ENCODE measurements at regions not wholly inside any gene's neighbourhood (a gene's known extent, or its start where the extent isn't known, plus 50 kb on each side); places are given as distances from the start of the nearest gene placed in this dataset.

DNA sequence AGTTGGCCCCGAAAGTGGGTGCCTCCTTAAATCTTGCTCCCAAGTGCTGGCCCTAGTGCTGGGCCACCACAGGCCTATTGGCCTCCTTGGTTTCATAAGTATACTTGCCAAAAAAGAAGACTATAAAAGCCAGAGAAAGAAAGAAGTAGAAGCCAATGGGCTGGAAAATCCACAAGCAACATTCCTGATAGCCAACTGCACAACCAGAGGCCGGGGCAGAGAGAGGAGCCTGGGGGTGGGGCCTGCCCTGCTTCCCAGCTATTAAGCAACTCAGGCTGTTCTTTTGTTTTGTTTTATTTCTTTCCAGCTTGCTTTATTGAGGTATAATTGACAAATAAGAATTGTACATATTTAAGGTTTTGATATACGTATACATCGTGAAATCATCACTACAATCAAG lies 177.2 kb upstream of the NTF3 start:
- Histone ChIP-seq H3K9me3 (ENCODE audit: control insufficient read depth in 4 of 4, low read length in 3 of 4) (no peaks in the 10 kb centered on the region), H3K9ac (ENCODE audit: low read depth in 1 of 2, low read length in 2 of 2) (no peak overlapping the region), H3K4me1 (ENCODE audit: control insufficient read depth in 4 of 4, insufficient read depth in 4 of 4, low read length in 3 of 4) (no peaks in the 10 kb centered on the region), H3K27me3 (ENCODE audit: control insufficient read depth in 4 of 4, insufficient read depth in 4 of 4, low read length in 3 of 4) (peaks cover 0 to 3% (median 0%) of the 10 kb centered on the region in 4 donors), H3K27ac (ENCODE audit: low read depth in 1 of 2, low read length in 2 of 2) (no peak overlapping the region), H3K4me3 (ENCODE audit: low read depth in 1 of 3, low read length in 3 of 3) (no peak overlapping the region), H3K36me3 (ENCODE audit: control insufficient read depth in 4 of 4, insufficient read depth in 3 of 4, low read depth in 1 of 4, low read length in 3 of 4) (no peaks in the 10 kb centered on the region)
- WGBS, result 73% methylated on average over 4 of the region's 4 CpGs
- no peak for TF ChIP-seq HNF4G (IDR thresholded peaks at IDR 0.05)
- TF ChIP-seq RAD21 (IDR thresholded peaks at IDR 0.05), result no peak
- no peak for TF ChIP-seq YY1 (IDR thresholded peaks at IDR 0.05)
- no peak for TF ChIP-seq HNF4A (conservative IDR thresholded peaks at IDR 0.05)
- TF ChIP-seq NR2F2 (IDR thresholded peaks at IDR 0.05), result no peak
- TF ChIP-seq CTCF (IDR thresholded peaks at IDR 0.05; ENCODE audit: low read depth, low read length, missing input control), result no peak
- TF ChIP-seq, protein P1, sequence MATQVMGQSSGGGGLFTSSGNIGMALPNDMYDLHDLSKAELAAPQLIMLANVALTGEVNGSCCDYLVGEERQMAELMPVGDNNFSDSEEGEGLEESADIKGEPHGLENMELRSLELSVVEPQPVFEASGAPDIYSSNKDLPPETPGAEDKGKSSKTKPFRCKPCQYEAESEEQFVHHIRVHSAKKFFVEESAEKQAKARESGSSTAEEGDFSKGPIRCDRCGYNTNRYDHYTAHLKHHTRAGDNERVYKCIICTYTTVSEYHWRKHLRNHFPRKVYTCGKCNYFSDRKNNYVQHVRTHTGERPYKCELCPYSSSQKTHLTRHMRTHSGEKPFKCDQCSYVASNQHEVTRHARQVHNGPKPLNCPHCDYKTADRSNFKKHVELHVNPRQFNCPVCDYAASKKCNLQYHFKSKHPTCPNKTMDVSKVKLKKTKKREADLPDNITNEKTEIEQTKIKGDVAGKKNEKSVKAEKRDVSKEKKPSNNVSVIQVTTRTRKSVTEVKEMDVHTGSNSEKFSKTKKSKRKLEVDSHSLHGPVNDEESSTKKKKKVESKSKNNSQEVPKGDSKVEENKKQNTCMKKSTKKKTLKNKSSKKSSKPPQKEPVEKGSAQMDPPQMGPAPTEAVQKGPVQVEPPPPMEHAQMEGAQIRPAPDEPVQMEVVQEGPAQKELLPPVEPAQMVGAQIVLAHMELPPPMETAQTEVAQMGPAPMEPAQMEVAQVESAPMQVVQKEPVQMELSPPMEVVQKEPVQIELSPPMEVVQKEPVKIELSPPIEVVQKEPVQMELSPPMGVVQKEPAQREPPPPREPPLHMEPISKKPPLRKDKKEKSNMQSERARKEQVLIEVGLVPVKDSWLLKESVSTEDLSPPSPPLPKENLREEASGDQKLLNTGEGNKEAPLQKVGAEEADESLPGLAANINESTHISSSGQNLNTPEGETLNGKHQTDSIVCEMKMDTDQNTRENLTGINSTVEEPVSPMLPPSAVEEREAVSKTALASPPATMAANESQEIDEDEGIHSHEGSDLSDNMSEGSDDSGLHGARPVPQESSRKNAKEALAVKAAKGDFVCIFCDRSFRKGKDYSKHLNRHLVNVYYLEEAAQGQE (IDR thresholded peaks at IDR 0.05), result no peak
- no peak for TF ChIP-seq GABPA (IDR thresholded peaks at IDR 0.05 in 1 of 2, conservative IDR thresholded peaks at IDR 0.05 in 1 of 2)
- no peak for TF ChIP-seq TAF1 (conservative IDR thresholded peaks at IDR 0.05)
- no peak for TF ChIP-seq RXRA (IDR thresholded peaks at IDR 0.05)
- TF ChIP-seq MAX (IDR thresholded peaks at IDR 0.05), result no peak
- TF ChIP-seq SP1 (IDR thresholded peaks at IDR 0.05), result no peak
- DNase-seq (ENCODE audit: low spot score), result no peak

GRCh38 chr12:5257763-5258495 lies 174.0 kb upstream of the NTF3 start:
- 77% methylated on average over 2 of the region's 2 CpGs for WGBS
- Histone ChIP-seq H3K4me3 (ENCODE audit: low read depth in 1 of 3, low read length in 3 of 3) (no peak overlapping the region), H3K4me1 (ENCODE audit: control insufficient read depth in 4 of 4, insufficient read depth in 4 of 4, low read length in 3 of 4) (no peaks in the 10 kb centered on the region), H3K36me3 (ENCODE audit: control insufficient read depth in 4 of 4, insufficient read depth in 3 of 4, low read depth in 1 of 4, low read length in 3 of 4) (no peaks in the 10 kb centered on the region), H3K9ac (ENCODE audit: low read depth in 1 of 2, low read length in 2 of 2) (no peak overlapping the region), H3K27ac (ENCODE audit: low read depth in 1 of 2, low read length in 2 of 2) (no peak overlapping the region), H3K9me3 (ENCODE audit: control insufficient read depth in 4 of 4, low read length in 3 of 4) (no peaks in the 10 kb centered on the region), H3K27me3 (ENCODE audit: control insufficient read depth in 4 of 4, insufficient read depth in 4 of 4, low read length in 3 of 4) (no peaks in the 10 kb centered on the region)
- TF ChIP-seq RAD21 (IDR thresholded peaks at IDR 0.05), result no peak
- TF ChIP-seq SP1 (IDR thresholded peaks at IDR 0.05), result no peak
- TF ChIP-seq, protein P1 (IDR thresholded peaks at IDR 0.05), result no peak
- TF ChIP-seq TAF1 (conservative IDR thresholded peaks at IDR 0.05), result no peak
- TF ChIP-seq NR2F2 (IDR thresholded peaks at IDR 0.05), result no peak
- TF ChIP-seq HNF4A (conservative IDR thresholded peaks at IDR 0.05), result no peak
- TF ChIP-seq, protein P2, sequence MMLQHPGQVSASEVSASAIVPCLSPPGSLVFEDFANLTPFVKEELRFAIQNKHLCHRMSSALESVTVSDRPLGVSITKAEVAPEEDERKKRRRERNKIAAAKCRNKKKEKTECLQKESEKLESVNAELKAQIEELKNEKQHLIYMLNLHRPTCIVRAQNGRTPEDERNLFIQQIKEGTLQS (IDR thresholded peaks at IDR 0.05), result no peak
- no peak for TF ChIP-seq RXRA (IDR thresholded peaks at IDR 0.05)
- no peak for TF ChIP-seq HNF4G (IDR thresholded peaks at IDR 0.05)
- TF ChIP-seq GABPA (IDR thresholded peaks at IDR 0.05 in 1 of 2, conservative IDR thresholded peaks at IDR 0.05 in 1 of 2), result no peak
- no peak for TF ChIP-seq JUND (IDR thresholded peaks at IDR 0.05)
- no peak for TF ChIP-seq MAX (IDR thresholded peaks at IDR 0.05)
- no peak for DNase-seq (ENCODE audit: low spot score)
